Activated naive CD8-positive, alpha-beta T cell treated with anti-CD3 and anti-CD28 coated beads, Interleukin-2, amount 10 ng/mL, durations not matched to agents 7 days and 5 days (primary cell): ENCODE measurements at regions not wholly inside any gene's neighbourhood (a gene's known extent, or its start where the extent isn't known, plus 50 kb on each side); places are given as distances from the start of the nearest gene placed in this dataset.
"Not testable (repeated sequence)": the region's sequence is repeated elsewhere in the genome, so short reads cannot be mapped to it uniquely, and the experiment has no call there.

Source experiments
- ATAC-seq: fragments of 150-1000 bp; cut with Tn5 transposase; one replicate; pipeline ENCODE4 v1.10.0; 2021; ENCODE audit warnings: low read depth, moderate library complexity
- POLR2A ChIA-PET: fragments of 350-600 bp; sonication (Branson Sonifier 250); formaldehyde crosslinking; loops from one replicate; lab custom pipeline; 2021; ENCODE audit warnings: antibody characterized with exemption; lab: Charles Lee
- DNase-seq: peaks from one replicate; pipeline ENCODE4 v3.0.0; 2021
- H3K27ac Mint-ChIP-seq: one replicate; pipeline ENCODE4 v1.8.0; 2022; ENCODE audit warnings: mild to moderate bottlenecking, mixed read lengths
- H3K27me3 Mint-ChIP-seq: one replicate; pipeline ENCODE4 v1.8.0; 2022; ENCODE audit warnings: mild to moderate bottlenecking, moderate library complexity, mixed read lengths
- H3K36me3 Mint-ChIP-seq: one replicate; pipeline ENCODE4 v1.8.0; 2021; ENCODE audit warnings: mild to moderate bottlenecking, mixed read lengths
- H3K4me1 Mint-ChIP-seq: one replicate; pipeline ENCODE4 v1.8.0; 2021; ENCODE audit warnings: mixed read lengths
- H3K4me3 Mint-ChIP-seq: one replicate; pipeline ENCODE4 v1.8.0; 2022; ENCODE audit warnings: mild to moderate bottlenecking, moderate library complexity, mixed read lengths
- H3K9me3 Mint-ChIP-seq: one replicate; pipeline ENCODE4 v1.8.0; 2021; ENCODE audit warnings: mixed read lengths

GRCh38 chr14:34381304-34381703 is 80.7 kb downstream of the SPTSSA start:
- H3K27me3 Mint-ChIP-seq, H3K4me1 Mint-ChIP-seq, ATAC-seq, POLR2A ChIA-PET, H3K27ac Mint-ChIP-seq, H3K36me3 Mint-ChIP-seq, H3K4me3 Mint-ChIP-seq, DNase-seq, H3K9me3 Mint-ChIP-seq: not testable (repeated sequence)

GRCh38 chr14:34380471-34380845 is 81.6 kb downstream of the SPTSSA start:
- H3K36me3 Mint-ChIP-seq, result no peaks in the 10 kb centered on the region
- DNase-seq, result no peak
- no peak for ATAC-seq
- H3K4me3 Mint-ChIP-seq, result no peak overlapping the region
- no peak overlapping the region for H3K27ac Mint-ChIP-seq
- H3K9me3 Mint-ChIP-seq, result no peaks in the 10 kb centered on the region
- no peaks in the 10 kb centered on the region for H3K4me1 Mint-ChIP-seq
- POLR2A ChIA-PET, result no interaction called here
- H3K27me3 Mint-ChIP-seq, result no peaks in the 10 kb centered on the region

GRCh38 chr14:34379816-34380470 is 82.1 kb downstream of the SPTSSA start:
- H3K9me3 Mint-ChIP-seq, result no peaks in the 10 kb centered on the region
- no peak for ATAC-seq
- H3K36me3 Mint-ChIP-seq, result no peaks in the 10 kb centered on the region
- no peaks in the 10 kb centered on the region for H3K27me3 Mint-ChIP-seq
- POLR2A ChIA-PET, result no interaction called here
- no peak overlapping the region for H3K27ac Mint-ChIP-seq
- no peak overlapping the region for H3K4me3 Mint-ChIP-seq
- no peak for DNase-seq
- no peaks in the 10 kb centered on the region for H3K4me1 Mint-ChIP-seq

GRCh38 chr14:34376649-34377267 is 85.3 kb downstream of the SPTSSA start:
- no peaks in the 10 kb centered on the region for H3K36me3 Mint-ChIP-seq
- H3K27me3 Mint-ChIP-seq, result no peaks in the 10 kb centered on the region
- no peaks in the 10 kb centered on the region for H3K9me3 Mint-ChIP-seq
- no peak overlapping the region for H3K27ac Mint-ChIP-seq
- no peak overlapping the region for H3K4me3 Mint-ChIP-seq
- DNase-seq (no peak), ATAC-seq (no peak)
- no peaks in the 10 kb centered on the region for H3K4me1 Mint-ChIP-seq
- POLR2A ChIA-PET, result no interaction called here

- no peaks in the 10 kb centered on the region for H3K36me3 Mint-ChIP-seq
- H3K4me3 Mint-ChIP-seq, result no peak overlapping the region
- ATAC-seq, result no peak
- no peak for DNase-seq
- no peaks in the 10 kb centered on the region for H3K9me3 Mint-ChIP-seq
- H3K4me1 Mint-ChIP-seq, result no peaks in the 10 kb centered on the region
- H3K27ac Mint-ChIP-seq, result no peak overlapping the region
- no peaks in the 10 kb centered on the region for H3K27me3 Mint-ChIP-seq
- POLR2A ChIA-PET, result no interaction called here
These were observed 86.9 kb downstream of the SPTSSA start for GRCh38 chr14:34374998-34375740.

GRCh38 chr14:34373191-34373590 is 88.8 kb downstream of the SPTSSA start:
- POLR2A ChIA-PET, result no interaction called here
- no peak overlapping the region for H3K4me3 Mint-ChIP-seq
- DNase-seq, result no peak
- no peaks in the 10 kb centered on the region for H3K9me3 Mint-ChIP-seq
- H3K36me3 Mint-ChIP-seq, result no peaks in the 10 kb centered on the region
- no peak overlapping the region for H3K27ac Mint-ChIP-seq
- peaks cover 3% of the 10 kb centered on the region for H3K27me3 Mint-ChIP-seq
- no peak for ATAC-seq
- no peaks in the 10 kb centered on the region for H3K4me1 Mint-ChIP-seq

GRCh38 chr14:34372786-34373185 is 89.3 kb downstream of the SPTSSA start:
- ATAC-seq, result no peak
- no peaks in the 10 kb centered on the region for H3K4me1 Mint-ChIP-seq
- POLR2A ChIA-PET, result no interaction called here

GRCh38 chr14:34369648-34370030 is 92.4 kb downstream of the SPTSSA start:
- DNase-seq (no peak), ATAC-seq (no peak)
- H3K9me3 Mint-ChIP-seq, result no peaks in the 10 kb centered on the region
- H3K36me3 Mint-ChIP-seq, result no peaks in the 10 kb centered on the region
- peaks cover 3% of the 10 kb centered on the region for H3K27me3 Mint-ChIP-seq
- H3K4me3 Mint-ChIP-seq, result no peak overlapping the region
- POLR2A ChIA-PET, result no interaction called here
- H3K4me1 Mint-ChIP-seq, result no peaks in the 10 kb centered on the region
- no peak overlapping the region for H3K27ac Mint-ChIP-seq

More at GRCh38 chr14:34372786-34373185, 89.3 kb downstream of the SPTSSA start:
- Mint-ChIP-seq H3K9me3 (no peaks in the 10 kb centered on the region), H3K36me3 (no peaks in the 10 kb centered on the region), H3K27ac (no peak overlapping the region), H3K4me3 (no peak overlapping the region), H3K27me3 (peaks cover 3% of the 10 kb centered on the region)
- no peak for DNase-seq

GRCh38 chr14:34368971-34369647 is 92.9 kb downstream of the SPTSSA start:
- Mint-ChIP-seq H3K4me3 (no peak overlapping the region), H3K9me3 (no peaks in the 10 kb centered on the region), H3K27ac (no peak overlapping the region), H3K4me1 (no peaks in the 10 kb centered on the region), H3K36me3 (no peaks in the 10 kb centered on the region), H3K27me3 (peaks cover 3% of the 10 kb centered on the region)
- DNase-seq, result no peak
- ATAC-seq, result no peak
- POLR2A ChIA-PET, result no interaction called here

GRCh38 chr14:34368115-34368970 is 93.7 kb downstream of the SPTSSA start:
- ATAC-seq (no peak), DNase-seq (no peak)
- Mint-ChIP-seq H3K27ac (no peak overlapping the region), H3K9me3 (no peaks in the 10 kb centered on the region), H3K4me1 (no peaks in the 10 kb centered on the region), H3K4me3 (no peak overlapping the region), H3K36me3 (no peaks in the 10 kb centered on the region), H3K27me3 (peaks cover 3% of the 10 kb centered on the region)
- POLR2A ChIA-PET, result no interaction called here

GRCh38 chr14:34365309-34365915 is 96.6 kb downstream of the SPTSSA start:
- no peak for DNase-seq
- no peak overlapping the region for H3K4me3 Mint-ChIP-seq
- POLR2A ChIA-PET, result no interaction called here

GRCh38 chr14:34364201-34364600 is 97.8 kb downstream of the SPTSSA start:
- Mint-ChIP-seq H3K4me1 (peaks cover 2% of the 10 kb centered on the region), H3K9me3 (no peaks in the 10 kb centered on the region), H3K36me3 (no peaks in the 10 kb centered on the region), H3K4me3 (no peak overlapping the region), H3K27me3 (peaks cover 7% of the 10 kb centered on the region), H3K27ac (no peak overlapping the region)
- POLR2A ChIA-PET, result no interaction called here
- ATAC-seq (no peak), DNase-seq (no peak)

More at GRCh38 chr14:34365309-34365915, 96.6 kb downstream of the SPTSSA start:
- Mint-ChIP-seq H3K27ac (no peak overlapping the region), H3K36me3 (no peaks in the 10 kb centered on the region), H3K9me3 (no peaks in the 10 kb centered on the region), H3K4me1 (no peaks in the 10 kb centered on the region), H3K27me3 (peaks cover 7% of the 10 kb centered on the region)
- no peak for ATAC-seq
